ENCODE measurements at regions not wholly inside any gene's neighbourhood (a gene's known extent, or its start where the extent isn't known, plus 50 kb on each side); places are given as distances from the start of the nearest gene placed in this dataset.

GRCh38 chr15:95470997-95471689 lies 859.4 kb upstream of the NR2F2 start:
- DNase-seq: no peak

GRCh38 chr15:95471690-95472086 lies 858.8 kb upstream of the NR2F2 start:
- no peak for DNase-seq

GRCh38 chr15:95475067-95475466 lies 855.4 kb upstream of the NR2F2 start:
- DNase-seq: no peak

- DNase-seq: no peak
These were observed 851.2 kb upstream of the NR2F2 start for GRCh38 chr15:95479308-95479707.

- no peak for DNase-seq
These were observed 845.1 kb upstream of the NR2F2 start for GRCh38 chr15:95485367-95485766.

- no peak for DNase-seq
These were observed 844.3 kb upstream of the NR2F2 start for GRCh38 chr15:95486224-95486623.

GRCh38 chr15:95489103-95489502 lies 841.4 kb upstream of the NR2F2 start:
- DNase-seq: no peak

GRCh38 chr15:95492388-95493070 lies 838.0 kb upstream of the NR2F2 start:
- no peak for DNase-seq

- DNase-seq: no peak
These were observed 835.4 kb upstream of the NR2F2 start for GRCh38 chr15:95494971-95495541.

- DNase-seq: no peak
These were observed 832.9 kb upstream of the NR2F2 start for GRCh38 chr15:95497634-95498033.

- DNase-seq: no peak
These were observed 831.5 kb upstream of the NR2F2 start for GRCh38 chr15:95498961-95499360.

- no peak for DNase-seq
These were observed 831.1 kb upstream of the NR2F2 start for GRCh38 chr15:95499397-95499796.

- DNase-seq: no peak
These were observed 828.6 kb upstream of the NR2F2 start for GRCh38 chr15:95501865-95502264.

- DNase-seq: no peak
These were observed 827.4 kb upstream of the NR2F2 start for GRCh38 chr15:95503107-95503506.

GRCh38 chr15:95503640-95504225 lies 826.8 kb upstream of the NR2F2 start:
- no peak for DNase-seq

GRCh38 chr15:95511671-95512070 lies 818.8 kb upstream of the NR2F2 start:
- no peak for DNase-seq

GRCh38 chr15:95512906-95513305 lies 817.6 kb upstream of the NR2F2 start:
- DNase-seq: no peak

GRCh38 chr15:95519887-95520286 lies 810.6 kb upstream of the NR2F2 start:
- DNase-seq: no peak

GRCh38 chr15:95520511-95520910 lies 810.0 kb upstream of the NR2F2 start:
- DNase-seq: no peak

GRCh38 chr15:95520922-95521321 lies 809.6 kb upstream of the NR2F2 start:
- DNase-seq: no peak

- DNase-seq: no peak
These were observed 808.0 kb upstream of the NR2F2 start for GRCh38 chr15:95522533-95522932.

- no peak for DNase-seq
These were observed 801.6 kb upstream of the NR2F2 start for GRCh38 chr15:95528920-95529319.

- no peak for DNase-seq
These were observed 793.9 kb upstream of the NR2F2 start for GRCh38 chr15:95536638-95537037.

- DNase-seq: no peak
These were observed 791.8 kb upstream of the NR2F2 start for GRCh38 chr15:95538693-95539092.

Measured in activated CD4-positive, alpha-beta T cell treated with anti-CD3 and anti-CD28 coated beads for 1 hour (primary cell).